ENCODE measurements at regions not wholly inside any gene's neighbourhood (a gene's known extent, or its start where the extent isn't known, plus 50 kb on each side); places are given as distances from the start of the nearest gene placed in this dataset.

- TF ChIP-seq EZH2 (IDR thresholded peaks at IDR 0.05; ENCODE audit: low read length) (no peak), CTCF (optimal IDR thresholded peaks at IDR 0.05 in 1 of 3, IDR thresholded peaks at IDR 0.05 in 1 of 3, conservative IDR thresholded peaks at IDR 0.05 in 1 of 3; ENCODE audit: extremely low read depth in 1 of 3, insufficient read depth in 2 of 3, low read length in 3 of 3) (no peak)
- no peak overlapping the region for H3K9ac ChIP-seq (ENCODE audit: control insufficient read depth, extremely low read depth, insufficient read depth, low read length)
- H3K9me1 ChIP-seq (ENCODE audit: control insufficient read depth, extremely low read depth, insufficient read depth, low read length): no peaks in the 10 kb centered on the region
- no peaks in the 10 kb centered on the region for H3K36me3 ChIP-seq (ENCODE audit: control insufficient read depth in 2 of 2, extremely low read depth in 1 of 2, insufficient read depth in 2 of 2, low read length in 2 of 2)
- no peaks in the 10 kb centered on the region for H4K20me1 ChIP-seq (ENCODE audit: control insufficient read depth, extremely low read depth, insufficient read depth, low read length)
- no peak overlapping the region for H3K27ac ChIP-seq (ENCODE audit: control insufficient read depth, insufficient read depth, low read length)
- DNase-seq (ENCODE audit: low read depth, low spot score) (no peak), FAIRE-seq (no peak)
- H3K9me3 ChIP-seq (ENCODE audit: control insufficient read depth, low read depth, low read length): no peaks in the 10 kb centered on the region
- H3K79me2 ChIP-seq (ENCODE audit: control insufficient read depth, insufficient read depth, low read length): no peaks in the 10 kb centered on the region
- no peaks in the 10 kb centered on the region for H3K4me1 ChIP-seq (ENCODE audit: control insufficient read depth, extremely low read depth, insufficient read depth, low read length)
- H3K27me3 ChIP-seq (ENCODE audit: control insufficient read depth, extremely low read depth, insufficient read depth, low read length): no peaks in the 10 kb centered on the region
- H2AFZ ChIP-seq (ENCODE audit: control insufficient read depth, low read length): no peak overlapping the region
- no peak overlapping the region for H3K4me3 ChIP-seq (ENCODE audit: control insufficient read depth in 2 of 3, extremely low read depth in 1 of 3, insufficient read depth in 2 of 3, low read depth in 1 of 3, low read length in 3 of 3)
- no peak overlapping the region for H3K4me2 ChIP-seq (ENCODE audit: control insufficient read depth, extremely low read depth, insufficient read depth, low read depth, low read length)
- dilution Hi-C loops (cut with MboI; ENCODE audit: extremely low pct_ligation_motif_present, low sequenced_read_pairs): no loop called here
Observed at GRCh38 chrX:14266705-14267104, 237.0 kb upstream of the GEMIN8 start.

- FAIRE-seq: no peak
- no peaks in the 10 kb centered on the region for H3K36me3 ChIP-seq (ENCODE audit: control insufficient read depth in 2 of 2, extremely low read depth in 1 of 2, insufficient read depth in 2 of 2, low read length in 2 of 2)
- no peaks in the 10 kb centered on the region for H3K9me3 ChIP-seq (ENCODE audit: control insufficient read depth, low read depth, low read length)
- no peaks in the 10 kb centered on the region for H4K20me1 ChIP-seq (ENCODE audit: control insufficient read depth, extremely low read depth, insufficient read depth, low read length)
- no peak overlapping the region for H3K9ac ChIP-seq (ENCODE audit: control insufficient read depth, extremely low read depth, insufficient read depth, low read length)
- no peaks in the 10 kb centered on the region for H3K27me3 ChIP-seq (ENCODE audit: control insufficient read depth, extremely low read depth, insufficient read depth, low read length)
- no peak for DNase-seq (ENCODE audit: low read depth, low spot score)
- dilution Hi-C loops (cut with MboI; ENCODE audit: extremely low pct_ligation_motif_present, low sequenced_read_pairs): no loop called here
- H3K9me1 ChIP-seq (ENCODE audit: control insufficient read depth, extremely low read depth, insufficient read depth, low read length): no peaks in the 10 kb centered on the region
- no peaks in the 10 kb centered on the region for H3K4me1 ChIP-seq (ENCODE audit: control insufficient read depth, extremely low read depth, insufficient read depth, low read length)
- H3K27ac ChIP-seq (ENCODE audit: control insufficient read depth, insufficient read depth, low read length): no peak overlapping the region
- H3K4me2 ChIP-seq (ENCODE audit: control insufficient read depth, extremely low read depth, insufficient read depth, low read depth, low read length): no peak overlapping the region
- TF ChIP-seq CTCF (optimal IDR thresholded peaks at IDR 0.05 in 1 of 3, IDR thresholded peaks at IDR 0.05 in 1 of 3, conservative IDR thresholded peaks at IDR 0.05 in 1 of 3; ENCODE audit: extremely low read depth in 1 of 3, insufficient read depth in 2 of 3, low read length in 3 of 3): no peak
- no peak for TF ChIP-seq EZH2 (IDR thresholded peaks at IDR 0.05; ENCODE audit: low read length)
- no peak overlapping the region for H3K4me3 ChIP-seq (ENCODE audit: control insufficient read depth in 2 of 3, extremely low read depth in 1 of 3, insufficient read depth in 2 of 3, low read depth in 1 of 3, low read length in 3 of 3)
- no peak overlapping the region for H2AFZ ChIP-seq (ENCODE audit: control insufficient read depth, low read length)
- no peaks in the 10 kb centered on the region for H3K79me2 ChIP-seq (ENCODE audit: control insufficient read depth, insufficient read depth, low read length)
Observed at GRCh38 chrX:14243823-14244222, 214.1 kb upstream of the GEMIN8 start.
